NCI-H2227 treated with DMSO at 0.1 percent for 48 hours (cell line): ENCODE measurements at regions not wholly inside any gene's neighbourhood (a gene's known extent, or its start where the extent isn't known, plus 50 kb on each side); places are given as distances from the start of the nearest gene placed in this dataset.
"Not testable (repeated sequence)": the region's sequence is repeated elsewhere in the genome, so short reads cannot be mapped to it uniquely, and the experiment has no call there.

Experiments
- DNase-seq: peaks from one replicate; lab custom pipeline; 2025; lab: John Stamatoyannopoulos, UW

GRCh38 chr2:22970284-22970975 is 414.5 kb upstream of the KLHL29 start:
- DNase-seq: no peak

- no peak for DNase-seq
Measured at GRCh38 chr2:22970991-22971390, 414.0 kb upstream of the KLHL29 start.

GRCh38 chr2:22981785-22982184 is 403.2 kb upstream of the KLHL29 start:
- no peak for DNase-seq

GRCh38 chr2:22984152-22984551 is 400.8 kb upstream of the KLHL29 start:
- not testable (repeated sequence) for DNase-seq

- no peak for DNase-seq
Measured at GRCh38 chr2:22990246-22990645, 394.7 kb upstream of the KLHL29 start.

GRCh38 chr2:22991844-22992243 is 393.1 kb upstream of the KLHL29 start:
- DNase-seq: no peak

- no peak for DNase-seq
Measured at GRCh38 chr2:22992441-22992840, 392.5 kb upstream of the KLHL29 start.

- DNase-seq: no peak
Measured at GRCh38 chr2:22993250-22993649, 391.7 kb upstream of the KLHL29 start.

GRCh38 chr2:22995576-22995975 is 389.4 kb upstream of the KLHL29 start:
- no peak for DNase-seq

GRCh38 chr2:22996911-22997310 is 388.1 kb upstream of the KLHL29 start:
- DNase-seq: no peak

GRCh38 chr2:22998359-22998758 is 386.6 kb upstream of the KLHL29 start:
- no peak for DNase-seq

- no peak for DNase-seq
Measured at GRCh38 chr2:22999951-23000350, 385.0 kb upstream of the KLHL29 start.

- no peak for DNase-seq
Measured at GRCh38 chr2:23002234-23002633, 382.7 kb upstream of the KLHL29 start.

GRCh38 chr2:23005469-23005868 is 379.5 kb upstream of the KLHL29 start:
- no peak for DNase-seq

- DNase-seq: no peak
Measured at GRCh38 chr2:23007631-23008235, 377.2 kb upstream of the KLHL29 start.

- DNase-seq: no peak
Measured at GRCh38 chr2:23008440-23008839, 376.5 kb upstream of the KLHL29 start.

- DNase-seq: no peak
Measured at GRCh38 chr2:23008951-23009350, 376.0 kb upstream of the KLHL29 start.

- no peak for DNase-seq
Measured at GRCh38 chr2:23009545-23010149, 375.3 kb upstream of the KLHL29 start.

- no peak for DNase-seq
Measured at GRCh38 chr2:23012499-23012898, 372.5 kb upstream of the KLHL29 start.

GRCh38 chr2:23015651-23016200 is 369.3 kb upstream of the KLHL29 start:
- DNase-seq: no peak

- no peak for DNase-seq
Measured at GRCh38 chr2:23019476-23019875, 365.5 kb upstream of the KLHL29 start.

GRCh38 chr2:23020659-23021058 is 364.3 kb upstream of the KLHL29 start:
- DNase-seq: no peak
